ENCODE measurements at regions not wholly inside any gene's neighbourhood (a gene's known extent, or its start where the extent isn't known, plus 50 kb on each side); places are given as distances from the start of the nearest gene placed in this dataset.
"Not testable (repeated sequence)": the region's sequence is repeated elsewhere in the genome, so short reads cannot be mapped to it uniquely, and the experiment has no call there.

DNA sequence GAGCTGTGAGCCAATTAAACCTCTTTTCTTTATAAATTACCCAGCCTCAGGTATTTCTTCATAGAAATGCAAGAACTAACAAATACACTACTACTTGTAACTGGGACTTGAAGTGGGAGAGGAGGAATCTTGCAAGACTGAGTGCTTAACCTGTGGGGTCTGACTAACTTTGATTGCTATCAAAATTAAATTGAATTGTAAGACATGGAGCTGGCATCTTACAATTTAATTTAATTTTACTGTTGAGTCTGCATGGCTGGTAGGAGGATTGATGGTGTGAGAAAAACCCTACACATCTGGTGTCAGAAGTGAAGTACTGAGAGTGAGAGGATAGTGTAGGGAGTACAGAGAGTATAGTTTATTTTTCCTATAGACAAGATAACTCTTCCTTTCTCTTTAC is 1259.9 kb downstream of the CDH12 start:
- in situ Hi-C loops (cut with MboI; ENCODE audit: low sequenced_read_pairs, unreplicated experiment), result no loop called here
- TF ChIP-seq, protein P1, sequence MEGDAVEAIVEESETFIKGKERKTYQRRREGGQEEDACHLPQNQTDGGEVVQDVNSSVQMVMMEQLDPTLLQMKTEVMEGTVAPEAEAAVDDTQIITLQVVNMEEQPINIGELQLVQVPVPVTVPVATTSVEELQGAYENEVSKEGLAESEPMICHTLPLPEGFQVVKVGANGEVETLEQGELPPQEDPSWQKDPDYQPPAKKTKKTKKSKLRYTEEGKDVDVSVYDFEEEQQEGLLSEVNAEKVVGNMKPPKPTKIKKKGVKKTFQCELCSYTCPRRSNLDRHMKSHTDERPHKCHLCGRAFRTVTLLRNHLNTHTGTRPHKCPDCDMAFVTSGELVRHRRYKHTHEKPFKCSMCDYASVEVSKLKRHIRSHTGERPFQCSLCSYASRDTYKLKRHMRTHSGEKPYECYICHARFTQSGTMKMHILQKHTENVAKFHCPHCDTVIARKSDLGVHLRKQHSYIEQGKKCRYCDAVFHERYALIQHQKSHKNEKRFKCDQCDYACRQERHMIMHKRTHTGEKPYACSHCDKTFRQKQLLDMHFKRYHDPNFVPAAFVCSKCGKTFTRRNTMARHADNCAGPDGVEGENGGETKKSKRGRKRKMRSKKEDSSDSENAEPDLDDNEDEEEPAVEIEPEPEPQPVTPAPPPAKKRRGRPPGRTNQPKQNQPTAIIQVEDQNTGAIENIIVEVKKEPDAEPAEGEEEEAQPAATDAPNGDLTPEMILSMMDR (IDR thresholded peaks at IDR 0.05; ENCODE audit: borderline replicate concordance, control extremely low read depth, extremely low read depth, insufficient read depth, missing control alignments), result no peak
- no peak for DNase-seq (ENCODE audit: low spot score)

DNA sequence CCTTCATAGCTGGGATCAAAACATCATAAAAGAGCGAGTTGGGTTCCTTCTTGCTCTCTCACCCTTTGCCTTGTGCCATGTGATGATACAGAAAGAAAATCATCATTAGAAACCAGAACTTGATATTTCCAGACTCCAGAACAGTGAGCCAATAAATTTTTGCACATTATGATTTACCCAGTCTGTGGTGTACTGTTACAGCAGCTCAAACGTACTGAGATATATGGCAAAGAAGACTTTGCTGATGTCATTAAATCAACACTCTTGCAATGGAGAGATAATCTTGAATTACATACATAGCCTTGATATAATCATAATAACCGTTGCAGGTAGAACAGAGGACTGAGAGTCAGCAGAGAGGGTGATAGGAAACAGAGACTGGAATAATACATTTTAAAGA is 1271.6 kb downstream of the CDH12 start:
- in situ Hi-C loops (cut with MboI; ENCODE audit: low sequenced_read_pairs, unreplicated experiment), result no loop called here
- no peak for DNase-seq (ENCODE audit: low spot score)
- TF ChIP-seq, protein P1 (IDR thresholded peaks at IDR 0.05; ENCODE audit: borderline replicate concordance, control extremely low read depth, extremely low read depth, insufficient read depth, missing control alignments), result no peak

DNA sequence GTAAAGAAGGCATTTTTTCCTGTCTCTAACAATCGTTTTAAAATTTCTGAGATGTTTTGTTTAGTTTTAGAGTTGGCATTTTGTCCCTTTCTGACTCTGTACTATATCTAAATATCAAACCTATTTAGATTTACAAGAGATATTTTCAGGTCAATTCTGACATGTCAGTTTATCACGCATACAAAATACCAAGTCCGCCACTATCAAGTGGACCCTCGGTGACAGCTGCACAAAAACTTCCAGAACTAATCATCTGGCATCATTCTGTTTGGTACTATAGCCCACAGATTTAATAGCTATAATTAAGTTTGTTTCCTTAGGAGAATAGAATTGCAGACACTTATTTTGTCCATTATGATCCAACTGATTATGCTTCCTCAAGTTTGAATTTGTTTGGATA is 1278.2 kb downstream of the CDH12 start:
- no peak for DNase-seq (ENCODE audit: low spot score)
- in situ Hi-C loops (cut with MboI; ENCODE audit: low sequenced_read_pairs, unreplicated experiment), result no loop called here
- TF ChIP-seq, protein P1 (IDR thresholded peaks at IDR 0.05; ENCODE audit: borderline replicate concordance, control extremely low read depth, extremely low read depth, insufficient read depth, missing control alignments), result no peak

DNA sequence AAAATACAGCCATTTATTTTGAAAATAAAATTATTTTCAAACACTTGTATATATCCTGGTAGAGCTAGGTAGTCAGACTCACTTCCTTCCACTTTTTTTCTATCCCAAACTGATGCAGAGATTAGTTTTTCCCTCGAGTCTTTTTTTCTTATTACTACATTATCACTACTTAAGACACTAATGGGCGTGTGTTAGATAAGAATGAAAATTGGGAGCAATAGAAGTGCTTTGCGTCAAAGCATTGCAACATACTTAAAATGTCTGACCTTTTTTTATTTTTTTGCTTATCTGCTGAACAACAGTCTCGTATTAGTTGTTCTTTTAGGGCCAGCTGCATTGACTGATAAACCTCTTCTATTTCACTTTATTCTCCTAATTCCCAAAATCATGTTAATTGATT is 1278.7 kb downstream of the CDH12 start:
- TF ChIP-seq, protein P1 (IDR thresholded peaks at IDR 0.05; ENCODE audit: borderline replicate concordance, control extremely low read depth, extremely low read depth, insufficient read depth, missing control alignments), result no peak
- in situ Hi-C loops (cut with MboI; ENCODE audit: low sequenced_read_pairs, unreplicated experiment), result no loop called here
- no peak for DNase-seq (ENCODE audit: low spot score)

DNA sequence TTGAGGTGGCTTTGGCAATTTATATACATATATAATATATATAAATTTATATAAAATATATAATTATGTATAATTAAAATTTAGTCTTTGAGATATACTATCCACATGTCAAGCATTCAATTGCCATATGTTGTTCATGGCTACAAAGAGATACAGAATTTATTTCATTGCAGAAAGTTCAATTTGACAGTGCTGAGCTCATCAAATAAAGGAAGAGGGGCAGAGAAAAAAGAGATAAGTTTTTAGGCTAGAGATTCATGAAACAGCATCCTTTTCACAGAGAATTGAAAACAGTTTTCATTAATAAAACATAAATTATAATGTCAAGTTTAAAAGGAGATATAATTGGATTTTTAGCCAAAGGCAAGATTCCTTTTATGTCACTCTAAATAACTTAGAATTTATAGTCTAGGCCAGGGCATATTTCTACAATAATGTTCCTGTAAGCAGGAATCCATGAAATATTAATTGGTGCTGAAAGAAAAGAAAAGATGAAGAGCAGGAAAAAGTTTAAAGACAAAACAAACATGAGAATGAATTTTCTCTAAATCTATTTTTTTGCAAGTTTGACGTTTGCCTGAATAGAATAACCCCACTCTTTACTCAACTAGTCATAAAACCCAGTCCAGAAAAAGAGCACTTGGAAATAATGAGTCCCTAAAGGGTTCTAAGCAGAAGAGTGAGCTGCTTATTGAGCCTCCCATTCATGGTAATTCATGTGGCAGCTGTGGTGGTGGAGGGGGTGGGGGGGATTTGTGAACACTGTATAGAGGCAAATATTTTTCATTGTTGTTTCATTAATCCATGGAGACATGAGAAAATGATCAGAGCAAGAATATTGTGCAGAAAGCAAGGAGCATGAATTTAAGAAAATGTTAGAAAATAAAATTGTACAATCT is 1279.5 kb downstream of the CDH12 start:
- no peak for DNase-seq (ENCODE audit: low spot score)
- TF ChIP-seq, protein P1 (IDR thresholded peaks at IDR 0.05; ENCODE audit: borderline replicate concordance, control extremely low read depth, extremely low read depth, insufficient read depth, missing control alignments), result no peak
- in situ Hi-C loops (cut with MboI; ENCODE audit: low sequenced_read_pairs, unreplicated experiment), result no loop called here

DNA sequence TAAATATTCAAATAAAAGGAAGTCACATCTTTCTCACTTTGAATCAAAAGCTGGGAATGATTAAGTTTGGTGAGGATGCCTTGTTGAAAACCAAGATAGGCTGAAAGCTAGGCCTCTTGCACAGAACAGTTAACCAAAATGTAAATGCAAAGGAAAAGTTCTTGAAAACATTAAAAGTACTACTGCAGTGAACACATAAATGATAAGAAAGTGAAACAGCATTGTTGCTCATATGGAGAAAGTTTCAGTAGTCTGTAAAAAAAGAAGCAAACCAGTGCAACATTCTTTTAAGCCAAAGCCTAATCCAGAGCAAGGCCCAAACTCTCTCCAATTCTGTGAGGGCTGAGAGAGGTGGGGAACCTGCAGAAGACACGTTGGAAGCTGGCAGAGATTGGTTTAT is 1281.9 kb downstream of the CDH12 start:
- in situ Hi-C loops (cut with MboI; ENCODE audit: low sequenced_read_pairs, unreplicated experiment); DNase-seq (ENCODE audit: low spot score): not testable (repeated sequence)

DNA sequence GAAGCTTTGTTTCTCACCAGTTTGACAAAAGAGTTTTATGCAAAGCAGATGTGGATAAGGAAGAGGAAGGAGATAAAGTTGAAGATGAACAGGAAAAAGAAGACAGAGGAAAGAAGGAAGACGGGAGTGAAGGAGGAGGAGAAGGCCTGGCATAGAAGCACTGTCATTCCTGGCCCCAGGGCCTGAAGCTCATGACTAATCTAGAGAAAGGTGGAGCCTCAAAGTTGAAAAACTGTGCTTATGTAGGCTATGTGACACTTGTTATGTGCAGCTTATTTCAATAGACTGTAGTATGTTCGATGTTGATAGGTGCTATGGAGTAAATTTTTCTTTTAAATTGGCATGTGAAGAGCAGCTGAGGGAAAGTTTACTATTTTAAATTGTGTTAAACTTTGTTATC is 1294.0 kb downstream of the CDH12 start:
- DNase-seq (ENCODE audit: low spot score); in situ Hi-C loops (cut with MboI; ENCODE audit: low sequenced_read_pairs, unreplicated experiment): not testable (repeated sequence)

DNA sequence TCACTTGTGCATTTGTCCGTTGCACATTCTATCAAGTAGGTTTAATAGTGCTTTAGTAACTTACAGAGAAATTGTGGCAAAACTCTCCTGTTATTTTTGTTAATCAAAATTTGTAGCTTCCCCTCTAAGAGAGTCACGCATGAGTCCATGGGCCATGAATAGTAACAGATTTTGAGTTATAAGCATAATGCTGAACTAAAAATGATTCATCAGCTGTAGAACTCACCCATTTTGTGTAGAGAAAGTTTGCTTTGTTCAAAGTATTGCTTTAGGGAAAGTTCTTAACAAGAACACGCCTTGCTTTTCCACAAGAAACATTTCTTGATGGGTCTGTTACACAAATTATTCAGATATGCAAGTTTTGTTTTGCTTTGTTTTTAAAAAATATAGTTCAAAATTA is 1300.9 kb downstream of the CDH12 start:
- in situ Hi-C loops (cut with MboI; ENCODE audit: low sequenced_read_pairs, unreplicated experiment); DNase-seq (ENCODE audit: low spot score): not testable (repeated sequence)

DNA sequence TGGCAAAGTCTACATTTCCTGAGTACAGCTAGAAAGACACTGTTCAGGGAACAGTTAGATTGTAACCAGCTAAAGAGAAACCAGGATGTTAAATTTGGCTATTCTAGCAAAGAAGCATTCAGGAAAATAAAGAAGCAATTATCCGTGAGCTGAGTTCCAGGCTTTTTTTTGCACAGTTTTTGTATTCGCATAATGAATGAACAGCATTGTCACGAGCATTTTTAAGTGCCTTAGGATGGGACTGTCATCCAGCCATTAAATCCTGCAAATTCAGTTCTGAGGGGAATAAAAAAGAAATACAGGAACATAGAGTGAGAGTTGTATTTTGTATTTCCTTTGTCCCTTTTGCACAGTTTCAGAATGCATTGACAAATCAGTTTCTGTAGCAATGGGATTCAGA is 1302.2 kb downstream of the CDH12 start:
- in situ Hi-C loops (cut with MboI; ENCODE audit: low sequenced_read_pairs, unreplicated experiment); DNase-seq (ENCODE audit: low spot score): not testable (repeated sequence)

DNA sequence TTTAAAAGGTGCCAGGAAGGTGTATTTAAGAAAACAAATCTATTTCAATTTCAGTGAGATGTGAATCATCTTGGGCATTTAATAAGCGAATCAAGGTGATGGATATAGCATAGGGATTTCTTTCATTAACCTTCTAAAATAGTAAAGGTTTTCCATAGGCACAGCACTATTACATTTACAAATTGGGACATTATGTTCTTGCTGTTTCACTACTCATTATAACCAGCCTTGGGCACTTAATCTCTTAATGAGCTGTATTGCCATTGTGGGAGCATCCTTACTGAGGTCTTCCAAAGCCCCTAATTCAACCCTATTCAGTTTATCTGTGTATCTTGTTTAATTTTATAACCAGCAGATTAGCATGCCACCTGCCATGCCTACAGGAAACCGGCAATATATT is 1305.5 kb downstream of the CDH12 start:
- DNase-seq (ENCODE audit: low spot score); in situ Hi-C loops (cut with MboI; ENCODE audit: low sequenced_read_pairs, unreplicated experiment): not testable (repeated sequence)

DNA sequence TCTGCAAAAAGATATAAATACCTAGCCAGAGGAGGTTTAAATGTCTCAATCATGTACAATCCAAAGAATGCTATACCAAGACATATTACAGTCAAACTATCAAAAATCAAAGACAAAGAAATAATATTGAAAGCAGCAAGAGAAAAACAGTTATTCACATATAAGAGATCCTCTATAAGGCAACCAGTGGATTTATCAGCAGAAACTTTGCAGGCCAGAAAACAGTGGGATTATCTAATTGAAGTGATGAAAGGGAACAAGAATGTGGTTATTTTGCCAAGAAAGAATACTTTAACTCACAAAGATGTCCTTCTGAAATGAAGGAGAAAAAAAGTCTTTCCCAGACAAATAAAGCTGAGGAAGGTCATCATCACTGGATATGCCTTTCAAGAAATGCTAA is 1318.0 kb downstream of the CDH12 start:
- in situ Hi-C loops (cut with MboI; ENCODE audit: low sequenced_read_pairs, unreplicated experiment); DNase-seq (ENCODE audit: low spot score): not testable (repeated sequence)

DNA sequence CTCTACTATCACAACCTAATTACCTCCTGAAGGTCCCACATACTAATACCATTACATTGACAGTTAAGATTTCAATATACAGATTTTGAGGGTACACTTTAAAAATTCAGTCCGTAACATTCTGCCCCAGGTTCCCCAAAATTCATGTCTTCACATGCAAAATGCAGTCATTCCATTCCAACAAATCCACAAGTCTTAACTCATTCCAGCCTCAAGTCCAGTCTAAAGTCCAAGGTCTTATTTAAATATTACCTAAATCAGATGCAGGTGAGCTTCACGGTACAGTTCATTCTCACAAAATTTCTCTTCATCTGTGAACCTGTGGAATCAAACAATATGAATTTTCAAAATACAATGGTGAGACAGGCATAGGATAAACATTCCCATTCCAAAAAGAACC is 1332.0 kb downstream of the CDH12 start:
- in situ Hi-C loops (cut with MboI; ENCODE audit: low sequenced_read_pairs, unreplicated experiment); DNase-seq (ENCODE audit: low spot score): not testable (repeated sequence)

Data from GM13976 (cell line).